ENCODE measurements at regions not wholly inside any gene's neighbourhood (a gene's known extent, or its start where the extent isn't known, plus 50 kb on each side); places are given as distances from the start of the nearest gene placed in this dataset.

- TF ChIP-seq, protein P1, sequence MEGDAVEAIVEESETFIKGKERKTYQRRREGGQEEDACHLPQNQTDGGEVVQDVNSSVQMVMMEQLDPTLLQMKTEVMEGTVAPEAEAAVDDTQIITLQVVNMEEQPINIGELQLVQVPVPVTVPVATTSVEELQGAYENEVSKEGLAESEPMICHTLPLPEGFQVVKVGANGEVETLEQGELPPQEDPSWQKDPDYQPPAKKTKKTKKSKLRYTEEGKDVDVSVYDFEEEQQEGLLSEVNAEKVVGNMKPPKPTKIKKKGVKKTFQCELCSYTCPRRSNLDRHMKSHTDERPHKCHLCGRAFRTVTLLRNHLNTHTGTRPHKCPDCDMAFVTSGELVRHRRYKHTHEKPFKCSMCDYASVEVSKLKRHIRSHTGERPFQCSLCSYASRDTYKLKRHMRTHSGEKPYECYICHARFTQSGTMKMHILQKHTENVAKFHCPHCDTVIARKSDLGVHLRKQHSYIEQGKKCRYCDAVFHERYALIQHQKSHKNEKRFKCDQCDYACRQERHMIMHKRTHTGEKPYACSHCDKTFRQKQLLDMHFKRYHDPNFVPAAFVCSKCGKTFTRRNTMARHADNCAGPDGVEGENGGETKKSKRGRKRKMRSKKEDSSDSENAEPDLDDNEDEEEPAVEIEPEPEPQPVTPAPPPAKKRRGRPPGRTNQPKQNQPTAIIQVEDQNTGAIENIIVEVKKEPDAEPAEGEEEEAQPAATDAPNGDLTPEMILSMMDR (IDR thresholded peaks at IDR 0.05), result no peak
- TF ChIP-seq EP300 (IDR thresholded peaks at IDR 0.05), result no peak
Observed at GRCh38 chr15:61518191-61518950, 289.3 kb upstream of the RORA start.

All from tibial nerve (tissue), 4 donors.